ENCODE measurements at regions not wholly inside any gene's neighbourhood (a gene's known extent, or its start where the extent isn't known, plus 50 kb on each side); places are given as distances from the start of the nearest gene placed in this dataset.
"Not testable (repeated sequence)": the region's sequence is repeated elsewhere in the genome, so short reads cannot be mapped to it uniquely, and the experiment has no call there.

DNA sequence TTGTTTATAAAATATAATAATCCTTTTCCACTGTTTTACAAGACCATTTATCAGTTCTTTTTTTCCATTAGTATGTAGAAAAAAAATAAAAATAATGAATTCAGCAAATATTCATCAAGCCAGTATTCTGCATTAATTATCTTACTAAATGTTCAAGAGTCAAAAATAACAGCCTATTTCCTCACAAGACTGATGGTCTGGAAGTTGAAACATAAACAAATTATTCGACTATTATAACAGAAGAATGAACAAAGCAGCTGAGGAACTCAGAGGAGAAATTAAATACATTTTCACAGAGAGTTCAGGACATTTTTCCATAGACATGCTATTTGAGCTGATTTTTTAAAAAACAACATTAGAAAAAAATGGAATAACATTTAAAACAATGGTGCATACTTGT is 2594.8 kb downstream of the ARAP2 start:
- no peak for DNase-seq

- DNase-seq: no peak
These were observed 2594.3 kb downstream of the ARAP2 start for GRCh38 chr4:33650036-33650435.

GRCh38 chr4:33658971-33659370 is 2585.3 kb downstream of the ARAP2 start:
- DNase-seq: no peak

DNA sequence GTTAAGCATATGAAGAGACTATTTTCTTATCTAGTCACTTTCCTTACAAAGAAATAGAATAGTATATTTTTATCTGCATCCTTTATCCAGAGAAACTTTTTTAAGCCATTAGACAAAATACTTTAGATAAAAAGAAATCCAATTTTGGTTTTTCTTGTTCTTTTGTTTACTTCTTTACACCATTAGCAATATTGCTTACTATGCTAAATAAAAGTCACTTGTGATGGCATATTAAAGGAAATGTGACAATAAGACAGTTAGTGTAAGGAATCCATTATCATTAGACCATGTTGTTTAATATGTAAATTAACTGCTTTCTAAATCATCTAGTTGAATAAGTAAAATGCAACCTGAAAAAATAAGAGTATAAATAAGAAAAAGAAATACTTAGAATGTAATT is 2582.7 kb downstream of the ARAP2 start:
- DNase-seq: no peak

- DNase-seq: no peak
These were observed 2558.4 kb downstream of the ARAP2 start for GRCh38 chr4:33685939-33686338.

GRCh38 chr4:33696041-33696440 is 2548.3 kb downstream of the ARAP2 start:
- no peak for DNase-seq

DNA sequence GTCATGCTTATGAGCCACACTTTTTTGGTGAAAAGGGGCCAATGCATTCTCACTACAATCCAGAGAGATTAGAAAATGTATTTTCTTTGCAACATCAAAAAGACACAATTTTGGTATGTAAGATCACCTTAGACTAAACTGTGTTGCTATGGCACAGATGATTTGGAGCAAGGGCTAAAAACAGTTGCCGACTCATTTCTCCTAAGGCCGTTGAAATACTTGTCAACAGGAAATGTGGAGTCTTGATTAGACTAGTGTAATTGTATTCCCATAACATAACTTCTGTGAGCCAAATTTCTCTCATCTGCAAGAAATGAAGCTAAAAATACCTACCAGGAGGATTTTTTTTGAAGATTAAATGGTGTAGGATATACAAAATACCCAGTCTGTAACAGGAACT is 2547.7 kb downstream of the ARAP2 start:
- no peak for DNase-seq

DNA sequence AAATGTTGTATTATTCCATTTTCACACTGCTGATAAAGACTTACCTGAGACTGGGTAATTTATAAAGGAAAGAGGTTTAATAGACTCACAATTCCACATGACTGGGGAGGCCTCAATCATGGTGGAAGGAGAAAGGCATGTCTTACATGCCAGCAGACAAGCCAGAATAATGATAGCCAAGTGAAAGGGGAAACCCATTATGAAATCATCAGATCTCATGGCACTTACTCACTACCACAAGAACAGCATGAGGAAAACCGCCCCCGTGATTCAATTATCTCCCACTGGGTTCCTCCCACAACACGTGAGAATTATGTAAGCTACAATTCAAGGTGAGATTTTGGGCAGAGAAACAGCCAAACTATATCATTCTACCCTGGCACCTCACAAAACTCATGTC is 2535.1 kb downstream of the ARAP2 start:
- no peak for DNase-seq

- no peak for DNase-seq
These were observed 2532.5 kb downstream of the ARAP2 start for GRCh38 chr4:33711826-33712225.

GRCh38 chr4:33714971-33715370 is 2529.3 kb downstream of the ARAP2 start:
- no peak for DNase-seq

- no peak for DNase-seq
These were observed 2528.4 kb downstream of the ARAP2 start for GRCh38 chr4:33715841-33716395.

- no peak for DNase-seq
These were observed 2522.1 kb downstream of the ARAP2 start for GRCh38 chr4:33722254-33722653.

- DNase-seq: no peak
These were observed 2521.4 kb downstream of the ARAP2 start for GRCh38 chr4:33722800-33723516.

GRCh38 chr4:33724685-33725084 is 2519.6 kb downstream of the ARAP2 start:
- no peak for DNase-seq

DNA sequence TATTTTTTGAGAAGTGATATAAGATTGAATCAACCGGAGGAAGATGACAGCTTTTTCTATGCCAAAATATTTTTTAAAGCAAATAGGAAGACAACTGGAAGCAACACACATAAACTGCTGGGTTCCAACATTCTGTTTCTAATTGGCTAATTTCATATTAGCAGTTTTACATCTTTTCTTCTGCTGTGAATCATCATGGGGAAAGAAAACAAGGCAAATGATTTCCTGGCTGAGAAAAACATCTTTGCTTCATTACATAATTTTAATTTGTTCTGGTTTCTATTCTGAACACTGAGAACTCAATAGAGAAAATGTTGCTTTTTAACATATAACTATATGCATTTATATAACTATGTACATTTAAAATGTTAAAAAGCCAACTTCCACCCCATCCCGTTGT is 2518.5 kb downstream of the ARAP2 start:
- no peak for DNase-seq

- DNase-seq: no peak
These were observed 2506.6 kb downstream of the ARAP2 start for GRCh38 chr4:33737726-33738125.

- DNase-seq: no peak
These were observed 2504.3 kb downstream of the ARAP2 start for GRCh38 chr4:33739884-33740632.

- DNase-seq: not testable (repeated sequence)
These were observed 2503.4 kb downstream of the ARAP2 start for GRCh38 chr4:33740871-33741270.

GRCh38 chr4:33746979-33747378 is 2497.3 kb downstream of the ARAP2 start:
- DNase-seq: no peak

DNA sequence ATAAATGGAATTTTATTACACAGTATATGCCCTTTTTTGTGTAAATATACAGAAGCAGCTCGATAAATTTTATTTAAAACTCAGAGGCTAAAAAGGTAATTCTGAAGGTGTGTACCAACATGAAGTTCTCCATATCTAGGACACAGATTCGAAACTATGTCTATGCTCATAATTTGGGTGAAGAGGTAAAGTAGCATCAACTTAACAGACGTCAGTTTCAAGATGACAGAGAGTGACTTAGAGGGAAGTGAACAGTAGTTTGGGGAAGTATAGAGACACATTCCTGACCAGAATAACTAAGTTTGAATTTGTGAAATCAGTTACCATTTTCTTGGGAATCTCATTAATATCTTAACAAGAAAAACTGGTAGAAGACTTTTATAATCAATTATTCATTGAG is 2493.3 kb downstream of the ARAP2 start:
- no peak for DNase-seq

GRCh38 chr4:33772582-33772981 is 2471.7 kb downstream of the ARAP2 start:
- no peak for DNase-seq

DNA sequence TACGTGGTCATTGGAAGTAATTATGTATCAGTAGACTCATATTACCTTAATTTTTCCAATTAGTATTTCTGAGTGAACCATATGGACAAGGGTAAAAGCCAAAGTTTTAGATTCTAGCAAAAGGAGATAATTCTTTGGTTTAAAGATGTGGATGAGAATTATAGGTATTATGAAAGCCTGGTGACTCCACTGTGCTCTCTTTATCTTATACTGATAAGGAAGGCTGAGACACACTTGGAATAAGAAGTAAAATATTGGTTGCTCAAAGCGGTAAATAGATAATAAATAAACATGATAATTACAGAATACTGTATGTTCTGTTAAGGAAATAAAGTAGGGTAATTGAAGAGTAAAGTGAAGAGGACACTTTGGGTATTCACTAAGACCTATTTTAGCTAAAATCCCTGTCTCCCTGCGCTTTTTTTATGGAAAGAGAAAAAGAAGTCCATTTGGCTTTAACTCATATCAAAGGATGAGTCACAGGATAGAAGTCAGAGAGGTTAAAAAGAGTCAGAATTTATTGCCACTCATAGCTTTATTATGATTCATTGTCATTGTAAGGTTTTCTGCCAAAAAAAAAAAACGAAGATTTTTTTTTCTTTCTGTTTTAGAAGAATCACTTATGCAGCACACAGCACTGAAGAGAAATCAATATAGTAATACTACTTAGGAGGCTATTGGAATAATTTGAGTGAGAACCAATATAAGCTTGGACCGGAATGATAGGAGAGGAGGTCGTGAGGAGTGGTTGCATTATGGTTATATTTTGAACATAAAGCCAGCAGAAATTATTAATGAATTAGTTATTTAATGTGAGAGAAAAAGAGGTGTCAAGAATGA is 2463.1 kb downstream of the ARAP2 start:
- no peak for DNase-seq

DNA sequence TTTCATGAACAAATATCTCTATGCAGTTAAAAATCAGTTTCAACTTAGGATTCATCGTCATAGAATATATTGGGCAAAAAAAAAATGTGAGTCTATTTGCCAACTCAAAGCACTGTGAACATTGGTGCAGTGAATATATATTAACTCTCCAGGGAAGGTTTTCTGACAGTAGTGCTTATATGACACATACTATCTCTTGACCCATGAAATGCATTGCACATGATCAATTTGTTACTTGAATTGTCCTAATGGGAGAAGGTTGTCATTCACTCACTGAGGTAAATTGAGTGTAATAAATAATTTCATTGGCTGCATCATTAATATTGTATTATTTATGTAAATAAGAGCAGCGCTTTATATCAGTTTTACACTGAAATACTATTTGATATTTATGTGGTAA is 2458.5 kb downstream of the ARAP2 start:
- DNase-seq: no peak

All from right hindlimb (tissue), 1 donor.